ENCODE measurements at regions not wholly inside any gene's neighbourhood (a gene's known extent, or its start where the extent isn't known, plus 50 kb on each side); places are given as distances from the start of the nearest gene placed in this dataset.
"Not testable (repeated sequence)": the region's sequence is repeated elsewhere in the genome, so short reads cannot be mapped to it uniquely, and the experiment has no call there.

- TF ChIP-seq CTCF (IDR thresholded peaks at IDR 0.05; ENCODE audit: borderline replicate concordance, control extremely low read depth, extremely low read depth, insufficient read depth, missing control alignments), result no peak
- in situ Hi-C loops (cut with MboI; ENCODE audit: low sequenced_read_pairs, unreplicated experiment), result no loop called here
- DNase-seq (ENCODE audit: low spot score), result no peak
Measured at GRCh38 chr13:44646044-44646443, 69.9 kb upstream of the TSC22D1 start.

DNA sequence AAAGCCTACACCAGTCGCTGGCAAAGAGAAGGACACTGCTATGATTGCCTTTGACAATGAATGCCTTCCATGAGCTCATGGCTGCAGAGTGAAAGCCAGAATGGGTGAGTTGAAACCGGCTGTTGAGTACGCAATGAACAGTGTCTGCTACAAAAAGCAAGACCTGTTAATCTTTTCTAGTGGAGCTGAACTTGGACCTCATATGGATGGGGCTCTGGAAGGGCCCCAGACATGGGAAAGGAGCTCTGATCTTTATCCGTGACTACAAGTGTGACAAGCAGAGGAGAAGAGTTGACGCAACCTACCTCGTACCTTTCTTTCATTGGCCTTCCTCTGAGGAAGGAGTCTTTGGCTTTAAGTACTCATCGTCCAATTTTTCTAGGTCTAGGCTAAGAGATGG is 67.1 kb upstream of the TSC22D1 start:
- TF ChIP-seq CTCF (IDR thresholded peaks at IDR 0.05; ENCODE audit: borderline replicate concordance, control extremely low read depth, extremely low read depth, insufficient read depth, missing control alignments), result no peak
- no peak for DNase-seq (ENCODE audit: low spot score)
- in situ Hi-C loops (cut with MboI; ENCODE audit: low sequenced_read_pairs, unreplicated experiment), result no loop called here

- no peak for TF ChIP-seq CTCF (IDR thresholded peaks at IDR 0.05; ENCODE audit: borderline replicate concordance, control extremely low read depth, extremely low read depth, insufficient read depth, missing control alignments)
- in situ Hi-C loops (cut with MboI; ENCODE audit: low sequenced_read_pairs, unreplicated experiment), result no loop called here
Measured at GRCh38 chr13:44637581-44637980, 61.5 kb upstream of the TSC22D1 start.

GRCh38 chr13:44629465-44630183 is 53.5 kb upstream of the TSC22D1 start:
- no peak for TF ChIP-seq CTCF (IDR thresholded peaks at IDR 0.05; ENCODE audit: borderline replicate concordance, control extremely low read depth, extremely low read depth, insufficient read depth, missing control alignments)
- in situ Hi-C loops (cut with MboI; ENCODE audit: low sequenced_read_pairs, unreplicated experiment), result no loop called here
- no peak for DNase-seq (ENCODE audit: low spot score)

More at GRCh38 chr13:44637581-44637980, 61.5 kb upstream of the TSC22D1 start:
- no peak for DNase-seq (ENCODE audit: low spot score)

GRCh38 chr13:44628826-44629225 is 52.7 kb upstream of the TSC22D1 start:
- in situ Hi-C loops (cut with MboI; ENCODE audit: low sequenced_read_pairs, unreplicated experiment); DNase-seq (ENCODE audit: low spot score): not testable (repeated sequence)

- no peak for DNase-seq (ENCODE audit: low spot score)
- in situ Hi-C loops (cut with MboI; ENCODE audit: low sequenced_read_pairs, unreplicated experiment), result no loop called here
- no peak for TF ChIP-seq CTCF (IDR thresholded peaks at IDR 0.05; ENCODE audit: borderline replicate concordance, control extremely low read depth, extremely low read depth, insufficient read depth, missing control alignments)
Measured at GRCh38 chr13:44627441-44627840, 51.3 kb upstream of the TSC22D1 start.

DNA sequence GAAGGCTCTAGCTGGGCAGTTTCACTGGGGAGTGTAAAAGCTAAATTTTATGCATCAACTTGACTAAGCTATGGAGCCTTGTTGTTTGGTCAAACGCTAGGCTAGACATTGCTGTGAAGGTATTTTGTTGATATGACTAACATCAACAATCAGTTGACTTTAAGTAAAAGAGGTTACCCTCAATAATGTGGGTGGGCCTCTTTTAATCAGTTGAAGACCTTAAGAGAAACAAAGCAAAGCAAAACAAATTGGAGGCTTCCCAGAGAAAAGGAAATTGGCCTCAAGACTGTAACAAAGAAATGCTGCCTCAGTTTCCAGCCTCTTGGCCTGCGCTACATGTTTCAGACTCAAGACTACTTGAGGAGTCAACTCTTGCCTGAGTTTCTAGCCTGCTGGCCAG is 50.0 kb upstream of the TSC22D1 start:
- no peak for TF ChIP-seq CTCF (IDR thresholded peaks at IDR 0.05; ENCODE audit: borderline replicate concordance, control extremely low read depth, extremely low read depth, insufficient read depth, missing control alignments)
- in situ Hi-C loops (cut with MboI; ENCODE audit: low sequenced_read_pairs, unreplicated experiment), result no loop called here
- DNase-seq (ENCODE audit: low spot score), result no peak

Data from GM13976 (cell line).